ENCODE measurements at regions not wholly inside any gene's neighbourhood (a gene's known extent, or its start where the extent isn't known, plus 50 kb on each side); places are given as distances from the start of the nearest gene placed in this dataset.

GRCh38 chr11:28759311-28759710 lies 651.1 kb downstream of the METTL15 start:
- H3K4me1 ChIP-seq (ENCODE audit: insufficient read depth, insufficient read length) = no peaks in the 10 kb centered on the region

DNA sequence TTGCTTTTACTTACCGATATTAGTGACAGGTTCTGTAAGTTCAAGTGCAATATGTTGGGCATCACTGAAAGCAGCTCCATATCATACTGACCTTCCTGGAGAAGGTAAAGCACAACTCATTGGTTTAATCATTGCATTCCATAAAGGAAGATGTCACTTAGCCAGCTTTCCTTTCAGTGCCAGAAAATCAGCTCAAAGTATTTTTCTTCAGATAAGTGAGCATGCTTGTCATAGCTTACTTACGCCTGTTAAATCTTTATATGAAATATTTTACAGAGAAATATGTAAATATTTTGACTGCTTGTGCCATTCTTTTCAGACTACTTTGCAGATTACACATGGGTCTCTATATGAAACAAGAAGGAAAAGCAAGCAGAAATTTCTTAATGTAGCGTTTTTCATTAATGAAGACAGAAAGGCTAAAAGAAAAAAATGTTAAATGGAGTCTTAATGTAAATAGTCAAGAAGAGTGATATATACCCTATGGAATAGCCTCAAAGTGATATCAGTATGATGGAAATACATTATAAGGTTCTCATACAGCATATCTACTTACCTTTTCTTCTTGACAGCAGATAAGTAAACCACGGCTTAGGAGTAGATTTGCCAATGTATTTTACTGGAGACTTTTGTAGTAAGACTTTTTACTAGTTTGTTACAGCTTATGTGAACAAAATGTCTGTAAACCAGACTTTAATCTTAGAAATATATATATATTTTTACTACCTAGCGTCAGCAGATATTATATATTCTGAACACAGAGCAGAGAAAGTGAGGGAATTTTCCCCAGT lies 649.7 kb downstream of the METTL15 start:
- no peak for DNase-seq (ENCODE audit: low read depth, low spot score)
- H3K4me3 ChIP-seq (ENCODE audit: insufficient read length, low read depth) = no peak overlapping the region
- no peaks in the 10 kb centered on the region for H3K36me3 ChIP-seq (ENCODE audit: insufficient read depth, insufficient read length, low read length)
- no peaks in the 10 kb centered on the region for H3K4me1 ChIP-seq (ENCODE audit: insufficient read depth, insufficient read length)
- no peaks in the 10 kb centered on the region for H3K9me3 ChIP-seq (ENCODE audit: insufficient read depth, low read length)
- H3K9ac ChIP-seq (ENCODE audit: insufficient read length, low read depth) = no peak overlapping the region
- no peaks in the 10 kb centered on the region for H3K27me3 ChIP-seq (ENCODE audit: insufficient read depth, insufficient read length)
- TF ChIP-seq YY1 (IDR thresholded peaks at IDR 0.05; ENCODE audit: insufficient read depth, insufficient read length) (no peak), ZNF274 (IDR thresholded peaks at IDR 0.05; ENCODE audit: low read depth, low read length) (no peak), SUZ12 (IDR thresholded peaks at IDR 0.05; ENCODE audit: extremely low read depth, insufficient read depth, insufficient read length) (no peak)

More at GRCh38 chr11:28759311-28759710, 651.1 kb downstream of the METTL15 start:
- TF ChIP-seq ZNF274 (IDR thresholded peaks at IDR 0.05; ENCODE audit: low read depth, low read length) (no peak), SUZ12 (IDR thresholded peaks at IDR 0.05; ENCODE audit: extremely low read depth, insufficient read depth, insufficient read length) (no peak), YY1 (IDR thresholded peaks at IDR 0.05; ENCODE audit: insufficient read depth, insufficient read length) (no peak)
- no peaks in the 10 kb centered on the region for H3K27me3 ChIP-seq (ENCODE audit: insufficient read depth, insufficient read length)
- H3K9ac ChIP-seq (ENCODE audit: insufficient read length, low read depth) = no peak overlapping the region
- no peak for DNase-seq (ENCODE audit: low read depth, low spot score)
- H3K9me3 ChIP-seq (ENCODE audit: insufficient read depth, low read length) = no peaks in the 10 kb centered on the region
- H3K36me3 ChIP-seq (ENCODE audit: insufficient read depth, insufficient read length, low read length) = no peaks in the 10 kb centered on the region
- H3K4me3 ChIP-seq (ENCODE audit: insufficient read length, low read depth) = no peak overlapping the region

GRCh38 chr11:28756977-28757376 lies 648.8 kb downstream of the METTL15 start:
- H3K9ac ChIP-seq (ENCODE audit: insufficient read length, low read depth) = no peak overlapping the region
- no peak for DNase-seq (ENCODE audit: low read depth, low spot score)
- no peaks in the 10 kb centered on the region for H3K9me3 ChIP-seq (ENCODE audit: insufficient read depth, low read length)
- H3K36me3 ChIP-seq (ENCODE audit: insufficient read depth, insufficient read length, low read length) = no peaks in the 10 kb centered on the region
- TF ChIP-seq ZNF274 (IDR thresholded peaks at IDR 0.05; ENCODE audit: low read depth, low read length) (no peak), YY1 (IDR thresholded peaks at IDR 0.05; ENCODE audit: insufficient read depth, insufficient read length) (no peak), SUZ12 (IDR thresholded peaks at IDR 0.05; ENCODE audit: extremely low read depth, insufficient read depth, insufficient read length) (no peak)
- H3K4me1 ChIP-seq (ENCODE audit: insufficient read depth, insufficient read length) = no peaks in the 10 kb centered on the region
- no peak overlapping the region for H3K4me3 ChIP-seq (ENCODE audit: insufficient read length, low read depth)
- H3K27me3 ChIP-seq (ENCODE audit: insufficient read depth, insufficient read length) = no peaks in the 10 kb centered on the region

- Histone ChIP-seq H3K4me1 (ENCODE audit: insufficient read depth, insufficient read length) (no peaks in the 10 kb centered on the region), H3K36me3 (ENCODE audit: insufficient read depth, insufficient read length, low read length) (no peaks in the 10 kb centered on the region), H3K9me3 (ENCODE audit: insufficient read depth, low read length) (no peaks in the 10 kb centered on the region), H3K9ac (ENCODE audit: insufficient read length, low read depth) (no peak overlapping the region), H3K27me3 (ENCODE audit: insufficient read depth, insufficient read length) (no peaks in the 10 kb centered on the region), H3K4me3 (ENCODE audit: insufficient read length, low read depth) (no peak overlapping the region)
- DNase-seq (ENCODE audit: low read depth, low spot score) = no peak
- TF ChIP-seq ZNF274 (IDR thresholded peaks at IDR 0.05; ENCODE audit: low read depth, low read length) = no peak
- no peak for TF ChIP-seq YY1 (IDR thresholded peaks at IDR 0.05; ENCODE audit: insufficient read depth, insufficient read length)
- TF ChIP-seq SUZ12 (IDR thresholded peaks at IDR 0.05; ENCODE audit: extremely low read depth, insufficient read depth, insufficient read length) = no peak
Measured at GRCh38 chr11:28743061-28743550, 634.9 kb downstream of the METTL15 start.

DNA sequence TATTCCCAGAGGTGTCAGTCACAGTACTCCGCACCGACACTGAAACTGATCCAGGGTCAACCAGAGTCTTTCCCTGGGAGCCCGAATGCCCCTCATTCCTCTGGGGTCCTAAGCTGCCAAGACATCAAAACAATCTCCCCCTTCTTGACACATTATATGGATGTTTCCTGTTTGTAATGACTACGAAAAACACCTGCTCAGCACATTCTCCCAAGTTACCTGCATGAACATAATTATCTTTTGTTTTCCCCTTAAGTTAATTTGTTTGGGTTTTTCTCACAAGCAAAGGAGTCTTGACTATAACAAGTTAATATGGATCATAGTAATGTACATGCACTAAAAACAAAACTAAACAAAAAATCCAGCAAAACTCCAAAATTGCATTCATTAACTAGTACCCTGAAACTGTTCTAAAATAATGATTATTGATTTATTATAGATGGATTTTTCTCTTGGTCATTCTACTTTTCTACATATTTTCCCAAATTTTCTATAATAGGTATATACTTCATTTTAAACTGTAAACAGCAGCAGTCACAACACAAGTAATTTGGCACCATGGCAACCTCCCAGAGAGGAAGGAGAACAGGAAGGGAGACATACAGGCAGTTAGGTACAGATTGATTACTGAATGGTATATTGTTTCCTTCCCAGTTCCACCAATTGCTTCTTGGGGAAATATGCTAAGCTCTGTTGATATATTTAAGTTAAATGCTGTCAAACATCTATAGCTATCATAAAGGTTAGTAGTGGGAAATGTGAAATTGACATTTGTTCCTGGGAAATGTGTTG lies 631.5 kb downstream of the METTL15 start:
- Histone ChIP-seq H3K4me3 (ENCODE audit: insufficient read length, low read depth) (no peak overlapping the region), H3K36me3 (ENCODE audit: insufficient read depth, insufficient read length, low read length) (no peaks in the 10 kb centered on the region), H3K9ac (ENCODE audit: insufficient read length, low read depth) (no peak overlapping the region), H3K4me1 (ENCODE audit: insufficient read depth, insufficient read length) (no peaks in the 10 kb centered on the region), H3K27me3 (ENCODE audit: insufficient read depth, insufficient read length) (no peaks in the 10 kb centered on the region), H3K9me3 (ENCODE audit: insufficient read depth, low read length) (no peaks in the 10 kb centered on the region)
- no peak for TF ChIP-seq SUZ12 (IDR thresholded peaks at IDR 0.05; ENCODE audit: extremely low read depth, insufficient read depth, insufficient read length)
- no peak for TF ChIP-seq ZNF274 (IDR thresholded peaks at IDR 0.05; ENCODE audit: low read depth, low read length)
- no peak for TF ChIP-seq YY1 (IDR thresholded peaks at IDR 0.05; ENCODE audit: insufficient read depth, insufficient read length)
- no peak for DNase-seq (ENCODE audit: low read depth, low spot score)

DNA sequence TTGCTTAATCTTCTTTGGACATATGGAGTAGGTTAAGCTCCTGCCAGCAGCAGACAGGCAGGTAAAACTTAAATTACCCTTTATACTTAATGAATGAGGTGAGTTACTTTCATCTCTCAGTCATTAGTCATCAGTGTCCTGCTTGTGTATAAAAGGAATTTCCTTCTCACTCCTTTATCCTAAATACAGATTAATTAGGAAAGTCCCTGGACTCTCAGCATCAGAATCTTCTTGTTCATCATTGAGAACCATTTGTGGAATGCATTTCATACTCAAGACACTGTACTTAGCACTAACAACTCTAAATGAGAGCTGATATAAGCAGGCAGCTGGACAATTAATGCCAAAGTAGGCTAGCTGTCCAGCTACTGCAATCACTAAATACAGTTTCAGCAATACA lies 630.4 kb downstream of the METTL15 start:
- no peak for DNase-seq (ENCODE audit: low read depth, low spot score)
- Histone ChIP-seq H3K4me3 (ENCODE audit: insufficient read length, low read depth) (no peak overlapping the region), H3K9me3 (ENCODE audit: insufficient read depth, low read length) (0 out of 2 replicates have a peak, but pooled peaks cover under 1% of the 10 kb centered on the region), H3K27me3 (ENCODE audit: insufficient read depth, insufficient read length) (no peaks in the 10 kb centered on the region), H3K4me1 (ENCODE audit: insufficient read depth, insufficient read length) (no peaks in the 10 kb centered on the region), H3K36me3 (ENCODE audit: insufficient read depth, insufficient read length, low read length) (no peaks in the 10 kb centered on the region), H3K9ac (ENCODE audit: insufficient read length, low read depth) (no peak overlapping the region)
- TF ChIP-seq ZNF274 (IDR thresholded peaks at IDR 0.05; ENCODE audit: low read depth, low read length) (no peak), SUZ12 (IDR thresholded peaks at IDR 0.05; ENCODE audit: extremely low read depth, insufficient read depth, insufficient read length) (no peak), YY1 (IDR thresholded peaks at IDR 0.05; ENCODE audit: insufficient read depth, insufficient read length) (no peak)

DNA sequence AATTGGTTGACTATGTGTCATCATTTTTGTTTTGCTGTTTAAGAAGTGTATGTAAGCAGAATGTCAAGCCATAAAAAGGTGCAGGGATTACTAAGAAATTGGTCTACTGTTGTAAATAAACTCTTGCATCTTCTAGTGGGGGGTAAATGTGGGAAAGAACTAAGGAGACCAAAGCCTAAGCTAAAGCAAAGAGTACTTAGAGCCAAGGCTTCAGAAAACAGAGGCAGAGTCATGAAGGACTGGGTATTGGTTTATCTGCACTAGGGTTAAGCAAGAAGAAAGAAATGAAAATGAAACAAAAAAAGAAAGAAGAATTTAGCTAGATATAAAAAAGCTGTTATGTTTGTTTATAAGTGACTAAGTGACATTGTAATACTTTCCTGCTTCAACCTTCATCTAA lies 628.1 kb downstream of the METTL15 start:
- Histone ChIP-seq H3K4me1 (ENCODE audit: insufficient read depth, insufficient read length) (no peaks in the 10 kb centered on the region), H3K4me3 (ENCODE audit: insufficient read length, low read depth) (no peak overlapping the region), H3K27me3 (ENCODE audit: insufficient read depth, insufficient read length) (no peaks in the 10 kb centered on the region), H3K9me3 (ENCODE audit: insufficient read depth, low read length) (0 out of 2 replicates have a peak, but pooled peaks cover 5% of the 10 kb centered on the region), H3K9ac (ENCODE audit: insufficient read length, low read depth) (no peak overlapping the region), H3K36me3 (ENCODE audit: insufficient read depth, insufficient read length, low read length) (no peaks in the 10 kb centered on the region)
- TF ChIP-seq YY1 (IDR thresholded peaks at IDR 0.05; ENCODE audit: insufficient read depth, insufficient read length) (no peak), ZNF274 (IDR thresholded peaks at IDR 0.05; ENCODE audit: low read depth, low read length) (no peak), SUZ12 (IDR thresholded peaks at IDR 0.05; ENCODE audit: extremely low read depth, insufficient read depth, insufficient read length) (no peak)
- no peak for DNase-seq (ENCODE audit: low read depth, low spot score)

All from NT2/D1 (cell line).